NB4 (cell line): ENCODE measurements at regions not wholly inside any gene's neighbourhood (a gene's known extent, or its start where the extent isn't known, plus 50 kb on each side); places are given as distances from the start of the nearest gene placed in this dataset.

Source experiments
- POLR2A ChIP-seq: IDR thresholded peaks from 2 replicates; pipeline ENCODE4 v1.6.1; 2011; ENCODE audit warnings: mild to moderate bottlenecking; ENCODE audit not compliant: insufficient read length; ENCODE audit errors: extremely low read depth
- TF ChIP-seq, protein P1 (sequence below): IDR thresholded peaks from 2 replicates; pipeline ENCODE4 v1.6.1; 2011; ENCODE audit warnings: low read depth, low read length
- TF ChIP-seq, protein P2 (sequence below): IDR thresholded peaks from one replicate; pipeline ENCODE4 v1.5.1; 2012; ENCODE audit warnings: low read depth, low read length

DNA sequence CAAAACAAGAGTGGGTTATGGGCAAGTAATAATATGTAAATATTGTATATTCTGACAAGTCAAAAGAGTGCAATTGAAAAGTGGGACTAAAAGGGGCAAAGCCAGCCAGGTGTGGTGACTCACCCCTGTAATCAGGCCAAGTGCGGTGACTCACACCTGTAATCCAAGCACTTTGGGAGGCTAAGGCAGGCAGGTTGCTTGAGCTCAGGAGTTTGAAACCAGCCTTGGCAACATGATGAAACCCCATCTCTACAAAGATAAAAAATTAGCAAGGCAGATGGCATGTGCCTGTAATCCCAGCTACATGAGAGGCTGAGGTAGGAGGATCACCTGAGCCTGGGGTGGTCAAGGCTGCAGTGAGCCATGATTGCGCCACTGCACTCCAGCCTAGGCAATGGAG is 304.0 kb downstream of the HHIPL2 start:
- TF ChIP-seq, protein P1, sequence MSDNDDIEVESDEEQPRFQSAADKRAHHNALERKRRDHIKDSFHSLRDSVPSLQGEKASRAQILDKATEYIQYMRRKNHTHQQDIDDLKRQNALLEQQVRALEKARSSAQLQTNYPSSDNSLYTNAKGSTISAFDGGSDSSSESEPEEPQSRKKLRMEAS, result no peak
- no peak for TF ChIP-seq POLR2A
- TF ChIP-seq, protein P2, sequence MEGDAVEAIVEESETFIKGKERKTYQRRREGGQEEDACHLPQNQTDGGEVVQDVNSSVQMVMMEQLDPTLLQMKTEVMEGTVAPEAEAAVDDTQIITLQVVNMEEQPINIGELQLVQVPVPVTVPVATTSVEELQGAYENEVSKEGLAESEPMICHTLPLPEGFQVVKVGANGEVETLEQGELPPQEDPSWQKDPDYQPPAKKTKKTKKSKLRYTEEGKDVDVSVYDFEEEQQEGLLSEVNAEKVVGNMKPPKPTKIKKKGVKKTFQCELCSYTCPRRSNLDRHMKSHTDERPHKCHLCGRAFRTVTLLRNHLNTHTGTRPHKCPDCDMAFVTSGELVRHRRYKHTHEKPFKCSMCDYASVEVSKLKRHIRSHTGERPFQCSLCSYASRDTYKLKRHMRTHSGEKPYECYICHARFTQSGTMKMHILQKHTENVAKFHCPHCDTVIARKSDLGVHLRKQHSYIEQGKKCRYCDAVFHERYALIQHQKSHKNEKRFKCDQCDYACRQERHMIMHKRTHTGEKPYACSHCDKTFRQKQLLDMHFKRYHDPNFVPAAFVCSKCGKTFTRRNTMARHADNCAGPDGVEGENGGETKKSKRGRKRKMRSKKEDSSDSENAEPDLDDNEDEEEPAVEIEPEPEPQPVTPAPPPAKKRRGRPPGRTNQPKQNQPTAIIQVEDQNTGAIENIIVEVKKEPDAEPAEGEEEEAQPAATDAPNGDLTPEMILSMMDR, result no peak
